ENCODE measurements at regions not wholly inside any gene's neighbourhood (a gene's known extent, or its start where the extent isn't known, plus 50 kb on each side); places are given as distances from the start of the nearest gene placed in this dataset.

DNA sequence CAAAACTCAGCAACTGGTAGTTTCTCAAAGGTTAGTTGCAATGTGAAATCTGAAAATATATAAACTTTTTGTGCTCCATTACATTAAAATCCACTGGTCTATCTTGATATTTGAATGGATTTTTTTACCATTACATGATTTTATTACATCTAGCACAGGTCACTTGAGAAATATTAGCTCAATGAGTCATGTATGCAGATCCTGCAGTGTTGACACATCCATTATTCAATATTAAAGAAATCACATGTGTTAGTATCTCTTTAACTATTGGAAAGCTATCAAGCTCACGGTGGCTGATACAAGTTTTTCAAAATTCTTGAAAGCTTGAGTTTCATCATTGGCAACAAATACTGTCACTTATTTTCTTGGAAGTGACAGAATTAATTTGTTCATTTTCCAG lies 373.9 kb upstream of the TSHZ3 start:
- WGBS, 2 donors = 57 to 76% methylated on average over 1 of the region's 1 CpG
- Histone ChIP-seq H3K27ac (no peak overlapping the region), H3K4me3 (no peak overlapping the region), H3K9me3 (no peaks in the 10 kb centered on the region), H3K36me3 (no peaks in the 10 kb centered on the region), H3K27me3 (no peaks in the 10 kb centered on the region), H3K4me1 (no peaks in the 10 kb centered on the region)
- TF ChIP-seq, protein P1, sequence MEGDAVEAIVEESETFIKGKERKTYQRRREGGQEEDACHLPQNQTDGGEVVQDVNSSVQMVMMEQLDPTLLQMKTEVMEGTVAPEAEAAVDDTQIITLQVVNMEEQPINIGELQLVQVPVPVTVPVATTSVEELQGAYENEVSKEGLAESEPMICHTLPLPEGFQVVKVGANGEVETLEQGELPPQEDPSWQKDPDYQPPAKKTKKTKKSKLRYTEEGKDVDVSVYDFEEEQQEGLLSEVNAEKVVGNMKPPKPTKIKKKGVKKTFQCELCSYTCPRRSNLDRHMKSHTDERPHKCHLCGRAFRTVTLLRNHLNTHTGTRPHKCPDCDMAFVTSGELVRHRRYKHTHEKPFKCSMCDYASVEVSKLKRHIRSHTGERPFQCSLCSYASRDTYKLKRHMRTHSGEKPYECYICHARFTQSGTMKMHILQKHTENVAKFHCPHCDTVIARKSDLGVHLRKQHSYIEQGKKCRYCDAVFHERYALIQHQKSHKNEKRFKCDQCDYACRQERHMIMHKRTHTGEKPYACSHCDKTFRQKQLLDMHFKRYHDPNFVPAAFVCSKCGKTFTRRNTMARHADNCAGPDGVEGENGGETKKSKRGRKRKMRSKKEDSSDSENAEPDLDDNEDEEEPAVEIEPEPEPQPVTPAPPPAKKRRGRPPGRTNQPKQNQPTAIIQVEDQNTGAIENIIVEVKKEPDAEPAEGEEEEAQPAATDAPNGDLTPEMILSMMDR (IDR thresholded peaks at IDR 0.05) = no peak
- no peak for TF ChIP-seq POLR2A (IDR thresholded peaks at IDR 0.05)
- DNase-seq = no peak
- intact Hi-C loops (cut with DNase I) = no loop called here

DNA sequence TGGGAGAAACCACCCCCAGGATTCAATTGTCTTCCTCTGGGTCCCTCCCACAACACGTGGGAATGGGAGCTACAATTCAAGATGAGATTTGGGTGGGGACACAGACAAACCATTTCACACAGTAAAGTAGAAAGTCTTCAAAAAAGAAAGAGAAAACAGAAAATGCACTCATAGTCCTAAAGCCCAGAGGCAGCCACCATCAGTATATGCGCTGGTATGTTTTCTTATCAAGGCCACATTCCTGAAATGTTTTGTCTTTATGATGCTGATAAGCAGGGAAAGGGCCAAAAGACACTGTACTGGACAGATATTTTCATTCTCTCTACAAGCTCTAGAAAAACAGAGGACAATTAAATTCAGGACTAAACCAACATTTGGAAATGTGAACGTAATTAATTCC lies 375.8 kb upstream of the TSHZ3 start:
- Histone ChIP-seq H3K9me3 (no peaks in the 10 kb centered on the region), H3K27me3 (no peaks in the 10 kb centered on the region), H3K4me1 (no peaks in the 10 kb centered on the region), H3K27ac (no peak overlapping the region), H3K4me3 (no peak overlapping the region), H3K36me3 (no peaks in the 10 kb centered on the region)
- 50 to 62% methylated on average over 3 of the region's 3 CpGs for WGBS, 2 donors
- no peak for DNase-seq
- TF ChIP-seq, protein P1 (IDR thresholded peaks at IDR 0.05) = no peak
- no peak for TF ChIP-seq POLR2A (IDR thresholded peaks at IDR 0.05)
- intact Hi-C loops (cut with DNase I) = no loop called here

DNA sequence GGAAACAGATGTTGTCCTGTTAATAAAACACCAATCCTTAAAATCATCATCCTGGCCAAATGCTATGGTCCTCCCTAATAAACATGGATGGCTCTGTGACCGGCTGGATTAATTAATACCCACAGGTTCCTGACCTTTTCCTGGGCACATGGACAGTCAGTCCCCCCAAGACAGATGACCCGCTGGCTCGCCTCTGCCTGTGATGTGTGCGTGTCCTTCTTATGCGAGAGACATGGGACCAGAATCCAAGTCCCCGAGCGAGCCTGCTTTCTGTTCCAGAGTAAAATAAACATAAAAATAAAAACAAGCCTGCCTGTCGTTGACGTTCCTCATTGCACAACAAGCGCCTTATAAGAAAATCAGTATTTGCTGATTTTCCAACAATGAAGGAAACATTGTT lies 378.3 kb upstream of the TSHZ3 start:
- TF ChIP-seq POLR2A (IDR thresholded peaks at IDR 0.05) = no peak
- TF ChIP-seq, protein P1 (IDR thresholded peaks at IDR 0.05) = no peak
- no peaks in the 10 kb centered on the region for H3K9me3 ChIP-seq
- no peaks in the 10 kb centered on the region for H3K4me1 ChIP-seq
- H3K27ac ChIP-seq = no peak overlapping the region
- no peaks in the 10 kb centered on the region for H3K36me3 ChIP-seq
- 83 to 84% methylated on average over 8 to 10 of the region's 10 CpGs for WGBS, 2 donors
- H3K27me3 ChIP-seq = no peaks in the 10 kb centered on the region
- intact Hi-C loops (cut with DNase I) = no loop called here
- DNase-seq = no peak
- no peak overlapping the region for H3K4me3 ChIP-seq

DNA sequence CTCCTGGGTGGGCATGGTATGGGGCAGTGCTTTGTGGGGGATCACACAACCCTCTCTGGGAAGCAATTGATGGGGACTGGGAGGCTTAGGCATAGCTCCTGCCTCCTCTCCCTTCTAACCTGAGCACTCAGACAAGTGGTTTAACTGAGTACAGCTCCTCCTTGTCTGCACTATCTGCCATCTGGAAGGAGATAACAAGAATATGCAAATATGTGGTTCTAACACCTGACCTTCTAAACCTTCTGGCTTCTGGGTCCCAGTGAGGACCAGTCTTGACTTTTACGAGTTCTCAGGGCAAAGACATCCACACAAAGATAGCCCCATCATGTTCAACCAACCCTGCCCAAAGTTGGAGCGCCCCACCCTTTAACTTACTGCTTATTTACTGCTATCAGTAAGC lies 381.0 kb upstream of the TSHZ3 start:
- H3K27me3 ChIP-seq = no peaks in the 10 kb centered on the region
- TF ChIP-seq POLR2A (IDR thresholded peaks at IDR 0.05) = no peak
- TF ChIP-seq, protein P1 (IDR thresholded peaks at IDR 0.05) = no peak
- no peaks in the 10 kb centered on the region for H3K36me3 ChIP-seq
- no peak overlapping the region for H3K4me3 ChIP-seq
- no peak for DNase-seq
- H3K27ac ChIP-seq = no peak overlapping the region
- no peaks in the 10 kb centered on the region for H3K9me3 ChIP-seq
- intact Hi-C loops (cut with DNase I) = no loop called here
- H3K4me1 ChIP-seq = no peaks in the 10 kb centered on the region
- 58 to 63% methylated on average over 2 of the region's 2 CpGs for whole genome bisulfite sequencing, 2 donors

DNA sequence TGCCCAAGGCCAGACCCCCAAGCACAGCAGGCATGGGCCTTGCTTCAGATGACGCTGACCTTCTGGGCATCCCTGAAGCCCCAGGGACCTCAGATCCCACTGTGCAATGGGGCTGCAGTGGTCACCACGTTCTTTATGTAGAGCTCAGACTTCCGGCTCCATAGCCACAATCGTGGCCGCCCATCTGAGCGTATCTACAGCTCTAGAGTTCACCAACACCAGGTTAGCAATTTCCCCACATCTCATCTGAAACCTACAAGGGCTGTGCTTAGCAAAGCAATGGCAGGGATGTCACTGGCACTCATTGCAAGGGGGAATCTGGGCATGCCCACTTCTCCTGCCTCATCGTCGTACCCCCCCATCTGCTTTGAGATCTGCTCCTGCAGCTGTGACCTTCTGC lies 384.4 kb upstream of the TSHZ3 start:
- 75 to 83% methylated on average over 6 to 8 of the region's 8 CpGs for WGBS, 2 donors
- Histone ChIP-seq H3K36me3 (no peaks in the 10 kb centered on the region), H3K27me3 (no peaks in the 10 kb centered on the region), H3K9me3 (peaks cover 0 to 5% (median 0%) of the 10 kb centered on the region in 3 donors), H3K4me3 (no peak overlapping the region), H3K4me1 (no peaks in the 10 kb centered on the region), H3K27ac (no peak overlapping the region)
- no peak for DNase-seq
- intact Hi-C loops (cut with DNase I) = no loop called here
- no peak for TF ChIP-seq POLR2A (IDR thresholded peaks at IDR 0.05)
- TF ChIP-seq, protein P1 (IDR thresholded peaks at IDR 0.05) = no peak
